Activated naive CD4-positive, alpha-beta T cell treated with anti-CD3 and anti-CD28 coated beads, Interleukin-2, amount 50 U/mL, for 16 hours (primary cell): ENCODE measurements at regions not wholly inside any gene's neighbourhood (a gene's known extent, or its start where the extent isn't known, plus 50 kb on each side); places are given as distances from the start of the nearest gene placed in this dataset.
A peak's percentile ranks its signal among the peaks of the same experiment; 100 is the strongest.
"Not testable (repeated sequence)": the region's sequence is repeated elsewhere in the genome, so short reads cannot be mapped to it uniquely, and the experiment has no call there.

ENCODE experiments used
- DNase-seq: peaks from one replicate; pipeline ENCODE4 v3.0.0-alpha.2; 2020

- DNase-seq: no peak
Measured at GRCh38 chr9:15372455-15372854, 50.2 kb upstream of the SNAPC3 start.

GRCh38 chr9:15371448-15371845 is 51.2 kb upstream of the SNAPC3 start:
- no peak for DNase-seq

GRCh38 chr9:15370466-15371447 is 51.9 kb upstream of the SNAPC3 start:
- DNase-seq: no peak

GRCh38 chr9:15369871-15370270 is 52.8 kb upstream of the SNAPC3 start:
- DNase-seq: no peak

GRCh38 chr9:15369238-15369637 is 53.4 kb upstream of the SNAPC3 start:
- DNase-seq: no peak

GRCh38 chr9:15364975-15365553 is 57.6 kb upstream of the SNAPC3 start:
- not testable (repeated sequence) for DNase-seq

GRCh38 chr9:15361737-15362136 is 54.7 kb upstream of the TTC39B start:
- no peak for DNase-seq

GRCh38 chr9:15357050-15357653 is 50.1 kb upstream of the TTC39B start:
- DNase-seq: peak; percentile 56
